Spleen (tissue), 11 donors: ENCODE measurements at regions not wholly inside any gene's neighbourhood (a gene's known extent, or its start where the extent isn't known, plus 50 kb on each side); places are given as distances from the start of the nearest gene placed in this dataset.

Experiments
- DNase-seq: peaks from one replicate; pipeline ENCODE4 v3.0.0-alpha.2; 2020
- H3K27ac ChIP-seq, 8 donors: fragments of 200-600 bp; sonication (generic) in 7 of 8; 1 replicate in 4 of 8; 2 replicates in 4 of 8; pipeline versions ENCODE4 v1.5.0 to v1.8.0; 2016 to 2021; ENCODE audit warnings: inconsistent platforms in 4 of 8, mild to moderate bottlenecking in 4 of 8, moderate library complexity in 1 of 8
- H3K27me3 ChIP-seq, 7 donors: fragments of 200-600 bp; sonication (generic) in 6 of 7; replicated peaks in 1 of 7; 1 replicate in 4 of 7; 2 replicates in 3 of 7; pipeline versions ENCODE4 v1.5.0 to v1.8.0; 2016 to 2021; ENCODE audit warnings: inconsistent platforms in 3 of 7, mild to moderate bottlenecking in 1 of 7
- H3K36me3 ChIP-seq, 6 donors: fragments of 200-600 bp; sonication (generic) in 5 of 6; 1 replicate in 4 of 6; 2 replicates in 2 of 6; pipeline versions ENCODE4 v1.5.0 to v1.8.0; 2016 to 2021; ENCODE audit warnings: inconsistent platforms in 2 of 6
- H3K4me1 ChIP-seq, 6 donors: fragments of 200-600 bp; sonication (generic) in 5 of 6; 1 replicate in 3 of 6; 2 replicates in 3 of 6; pipeline versions ENCODE4 v1.5.0 to v1.8.0; 2016 to 2021; ENCODE audit warnings: inconsistent platforms in 3 of 6
- H3K4me3 ChIP-seq, 8 donors: fragments of 200-600 bp; sonication (generic) in 7 of 8; 1 replicate in 4 of 8; 2 replicates in 4 of 8; pipeline versions ENCODE4 v1.5.0 to v1.8.0; 2016 to 2021; ENCODE audit warnings: inconsistent platforms in 4 of 8, mild to moderate bottlenecking in 4 of 8, moderate library complexity in 2 of 8
- H3K9me3 ChIP-seq, 8 donors: fragments of 200-600 bp; sonication (generic) in 7 of 8; 1 replicate in 4 of 8; 2 replicates in 4 of 8; pipeline versions ENCODE4 v1.5.0 to v1.8.0; 2016 to 2021; ENCODE audit warnings: inconsistent platforms in 4 of 8
- POLR2A ChIP-seq, 3 donors: fragments of 450-650 bp; IDR thresholded peaks; one replicate each; pipeline ENCODE4 v1.5.1; 2017; ENCODE audit warnings: antibody characterized with exemption in 3 of 3, mild to moderate bottlenecking in 1 of 3
- POLR2AphosphoS5 ChIP-seq, 3 donors: sonication (generic); formaldehyde crosslinking; IDR thresholded peaks; one replicate each; pipeline ENCODE4 v1.5.1; 2017; ENCODE audit warnings: antibody characterized with exemption in 3 of 3
- WGBS, 5 donors: extraction: QIAGEN DNeasy Blood & Tissue Kit in 3 of 5; methylation state at CpG; one replicate each; pipeline versions ENCODE4 v1.1.5 to v1.1.7; 2013 to 2018; 5-methylcytosine and 5-hydroxymethylcytosine counted together
- intact Hi-C: fragments of 100-400 bp; cut with DNase I; formaldehyde crosslinking; loops from one replicate; pipeline ENCODE4 v1.15.0; 2023; ENCODE audit warnings: low total_unique reads
- TF ChIP-seq, protein P1 (sequence below), 11 experiments: fragments of 200-600 bp in 7 of 11; fragments of 450-650 bp in 4 of 11; sonication (generic) in 4 of 11; IDR thresholded peaks in 8 of 11; conservative IDR thresholded peaks in 3 of 11; 1 replicate in 7 of 11; 2 replicates in 4 of 11; pipeline versions ENCODE4 v1.4.0 to v1.8.0; 2016 to 2021; ENCODE audit warnings: antibody characterized with exemption in 11 of 11, inconsistent platforms in 4 of 11, mild to moderate bottlenecking in 1 of 11
- donor health status: healthy with polysubstance abuse.
- donor health status: DM: no; HTN: no; CAD: no; lungs with moderate emphysema.
- donor health status: DM: no; HTN: no; CAD: no.
- donor health status: Bipolar disorder and iron deficiency.
- donor health status: healthy.
- donor health status: DM: no; HTN: no; CAD: no.
- donor health status: DM: yes; HTN: yes; CAD: no.

DNA sequence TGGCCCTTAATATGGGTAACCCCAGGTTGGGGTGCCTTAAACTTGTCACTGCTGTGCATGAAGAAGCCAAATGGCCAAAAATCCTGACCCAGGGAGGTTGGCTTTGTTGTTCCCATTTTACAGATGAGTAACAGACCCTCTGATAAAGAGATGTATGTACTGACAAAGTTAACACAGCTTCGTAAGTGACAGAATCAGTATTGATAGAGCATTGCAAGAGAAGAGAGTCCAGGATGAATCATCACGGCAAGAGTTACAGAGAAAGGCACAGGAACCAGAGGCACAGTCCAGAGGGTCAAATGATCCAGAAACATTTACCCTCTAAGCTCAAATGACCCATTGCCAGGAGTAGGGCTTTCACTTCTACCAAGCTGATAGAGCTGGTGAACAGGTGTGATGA lies 103.8 kb upstream of the SMC2 start:
- TF ChIP-seq, protein P1, sequence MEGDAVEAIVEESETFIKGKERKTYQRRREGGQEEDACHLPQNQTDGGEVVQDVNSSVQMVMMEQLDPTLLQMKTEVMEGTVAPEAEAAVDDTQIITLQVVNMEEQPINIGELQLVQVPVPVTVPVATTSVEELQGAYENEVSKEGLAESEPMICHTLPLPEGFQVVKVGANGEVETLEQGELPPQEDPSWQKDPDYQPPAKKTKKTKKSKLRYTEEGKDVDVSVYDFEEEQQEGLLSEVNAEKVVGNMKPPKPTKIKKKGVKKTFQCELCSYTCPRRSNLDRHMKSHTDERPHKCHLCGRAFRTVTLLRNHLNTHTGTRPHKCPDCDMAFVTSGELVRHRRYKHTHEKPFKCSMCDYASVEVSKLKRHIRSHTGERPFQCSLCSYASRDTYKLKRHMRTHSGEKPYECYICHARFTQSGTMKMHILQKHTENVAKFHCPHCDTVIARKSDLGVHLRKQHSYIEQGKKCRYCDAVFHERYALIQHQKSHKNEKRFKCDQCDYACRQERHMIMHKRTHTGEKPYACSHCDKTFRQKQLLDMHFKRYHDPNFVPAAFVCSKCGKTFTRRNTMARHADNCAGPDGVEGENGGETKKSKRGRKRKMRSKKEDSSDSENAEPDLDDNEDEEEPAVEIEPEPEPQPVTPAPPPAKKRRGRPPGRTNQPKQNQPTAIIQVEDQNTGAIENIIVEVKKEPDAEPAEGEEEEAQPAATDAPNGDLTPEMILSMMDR (IDR thresholded peaks at IDR 0.05 in 8 of 11, conservative IDR thresholded peaks at IDR 0.05 in 3 of 11), result no peak
- no peak for TF ChIP-seq POLR2AphosphoS5 (IDR thresholded peaks at IDR 0.05)
- TF ChIP-seq POLR2A (IDR thresholded peaks at IDR 0.05), result no peak
- no peak for DNase-seq
- Histone ChIP-seq H3K4me3 (no peak overlapping the region), H3K27me3 (no peaks in the 10 kb centered on the region), H3K4me1 (no peaks in the 10 kb centered on the region), H3K27ac (no peak overlapping the region), H3K9me3 (no peaks in the 10 kb centered on the region), H3K36me3 (no peaks in the 10 kb centered on the region)
- intact Hi-C loops, result no loop called here
- 80 to 95% (median 90%) methylated on average over 2 of the region's 2 CpGs for WGBS, 5 donors

- Histone ChIP-seq H3K27me3 (no peaks in the 10 kb centered on the region), H3K4me3 (no peak overlapping the region), H3K9me3 (no peaks in the 10 kb centered on the region), H3K27ac (no peak overlapping the region), H3K4me1 (no peaks in the 10 kb centered on the region), H3K36me3 (no peaks in the 10 kb centered on the region)
- WGBS, 5 donors, result 64 to 75% (median 66%) methylated on average over 2 of the region's 2 CpGs
- no peak for DNase-seq
- intact Hi-C loops, result no loop called here
- TF ChIP-seq, protein P1 (IDR thresholded peaks at IDR 0.05 in 8 of 11, conservative IDR thresholded peaks at IDR 0.05 in 3 of 11), result no peak
- TF ChIP-seq POLR2AphosphoS5 (IDR thresholded peaks at IDR 0.05) (no peak), POLR2A (IDR thresholded peaks at IDR 0.05) (no peak)
Observed at GRCh38 chr9:103991001-103991400, 103.1 kb upstream of the SMC2 start.

DNA sequence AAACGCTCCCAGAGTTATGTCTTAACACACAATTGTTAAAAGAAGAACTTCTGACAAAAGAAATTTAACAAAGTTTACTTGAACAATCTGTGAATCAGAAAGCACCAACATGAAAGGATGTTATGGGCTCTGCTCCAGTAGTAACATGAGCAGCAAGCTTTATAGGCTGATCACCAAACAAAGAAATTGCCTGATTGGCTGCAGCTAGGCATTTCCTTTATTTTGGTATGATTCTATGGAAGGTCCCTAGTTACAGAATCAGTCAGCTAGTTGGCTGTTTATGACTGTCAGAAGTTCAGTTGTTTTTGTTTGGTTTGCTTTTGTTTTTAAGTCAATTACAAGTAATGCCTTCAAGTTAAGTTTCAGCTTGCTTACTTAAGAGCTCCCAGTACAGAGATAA lies 102.4 kb upstream of the SMC2 start:
- WGBS, 5 donors, result 66 to 75% (median 73%) methylated on average over 1 of the region's 1 CpG
- H3K36me3 ChIP-seq, result no peaks in the 10 kb centered on the region
- DNase-seq, result no peak
- no peak overlapping the region for H3K27ac ChIP-seq
- TF ChIP-seq POLR2AphosphoS5 (IDR thresholded peaks at IDR 0.05), result no peak
- TF ChIP-seq, protein P1 (IDR thresholded peaks at IDR 0.05 in 8 of 11, conservative IDR thresholded peaks at IDR 0.05 in 3 of 11), result no peak
- no peak for TF ChIP-seq POLR2A (IDR thresholded peaks at IDR 0.05)
- H3K4me3 ChIP-seq, result no peak overlapping the region
- no peaks in the 10 kb centered on the region for H3K9me3 ChIP-seq
- H3K4me1 ChIP-seq, result no peaks in the 10 kb centered on the region
- intact Hi-C loops, result no loop called here
- H3K27me3 ChIP-seq, result no peaks in the 10 kb centered on the region

DNA sequence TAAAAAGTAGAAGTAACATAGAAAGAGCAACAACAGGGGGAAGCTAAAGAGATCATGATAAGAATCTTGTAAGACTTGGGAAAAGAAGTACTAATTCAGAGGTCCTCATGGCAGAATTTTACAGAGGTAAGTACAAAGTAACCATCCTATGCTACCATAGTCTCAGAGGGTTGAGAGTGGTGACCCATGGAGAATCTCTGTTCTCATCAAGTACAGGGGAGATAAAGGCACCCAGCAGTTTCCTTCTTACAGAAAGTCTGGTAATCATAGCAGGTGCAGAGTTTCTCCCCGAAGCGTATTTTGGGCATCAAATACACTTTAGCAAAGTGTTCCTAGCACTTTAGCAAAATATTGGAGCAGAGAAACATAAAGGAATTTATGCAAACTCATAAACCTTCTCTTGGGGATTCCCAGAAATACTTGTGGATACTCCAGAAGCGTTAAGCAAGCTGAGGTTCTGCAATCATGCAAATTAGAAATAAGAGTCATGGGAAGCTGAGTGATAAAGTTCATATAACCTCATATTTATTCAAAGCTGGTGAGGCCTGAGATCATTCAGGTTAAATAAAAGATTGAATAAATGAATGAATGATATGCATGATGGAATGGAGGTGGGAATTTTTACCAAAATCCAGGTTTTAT lies 101.0 kb upstream of the SMC2 start:
- no peaks in the 10 kb centered on the region for H3K36me3 ChIP-seq
- H3K9me3 ChIP-seq, result no peaks in the 10 kb centered on the region
- no peak overlapping the region for H3K27ac ChIP-seq
- 73 to 88% (median 83%) methylated on average over 3 of the region's 3 CpGs for WGBS, 5 donors
- no peak for DNase-seq
- no peaks in the 10 kb centered on the region for H3K27me3 ChIP-seq
- H3K4me3 ChIP-seq, result no peak overlapping the region
- H3K4me1 ChIP-seq, result no peaks in the 10 kb centered on the region
- no peak for TF ChIP-seq POLR2A (IDR thresholded peaks at IDR 0.05)
- TF ChIP-seq, protein P1 (IDR thresholded peaks at IDR 0.05 in 8 of 11, conservative IDR thresholded peaks at IDR 0.05 in 3 of 11), result no peak
- TF ChIP-seq POLR2AphosphoS5 (IDR thresholded peaks at IDR 0.05), result no peak
- intact Hi-C loops, result no loop called here
